IPS-NIHi7 (cell line): ENCODE measurements at regions not wholly inside any gene's neighbourhood (a gene's known extent, or its start where the extent isn't known, plus 50 kb on each side); places are given as distances from the start of the nearest gene placed in this dataset.

Experiments
- DNase-seq: peaks from one replicate; pipeline ENCODE4 v3.0.0; 2012; ENCODE audit warnings: mixed read lengths; ENCODE audit errors: extremely low spot score

- no peak for DNase-seq
These were observed 1222.7 kb upstream of the CITED2 start for GRCh38 chr6:140597181-140597580.

DNA sequence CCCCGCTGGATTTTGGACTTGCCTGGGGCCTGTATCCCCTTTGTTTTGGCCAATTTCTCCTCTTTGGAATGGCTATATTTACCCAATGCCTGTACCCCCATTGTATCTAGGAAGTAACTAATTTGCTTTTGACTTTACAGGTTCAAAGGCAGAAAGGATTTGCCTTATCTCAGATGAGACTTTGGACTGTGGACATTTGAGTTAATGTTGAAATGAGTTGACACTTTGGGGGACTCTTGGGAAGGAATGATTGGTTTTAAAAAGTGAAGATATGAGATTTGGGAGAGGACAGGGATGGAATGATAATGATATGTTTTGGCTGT is 1220.3 kb upstream of the CITED2 start:
- no peak for DNase-seq

- DNase-seq, result no peak
These were observed 1218.4 kb upstream of the CITED2 start for GRCh38 chr6:140592877-140593276.

DNA sequence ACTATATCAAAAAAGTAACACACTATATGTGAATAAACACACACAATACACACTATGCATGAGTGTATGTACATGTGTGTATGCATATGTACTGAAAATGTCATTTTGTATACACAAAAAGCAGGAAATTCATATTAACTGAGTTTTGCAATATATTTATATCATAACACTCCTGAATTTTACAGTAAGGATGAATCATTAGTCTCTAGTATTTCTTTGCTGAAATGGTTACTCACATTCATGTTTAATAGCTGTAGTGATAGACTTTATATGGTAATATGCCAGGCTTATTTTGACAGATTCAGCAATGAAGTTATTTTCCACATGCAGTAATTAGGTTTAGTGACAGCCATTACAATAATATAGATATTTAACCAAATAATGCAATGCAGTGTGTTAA is 1216.2 kb upstream of the CITED2 start:
- no peak for DNase-seq

DNA sequence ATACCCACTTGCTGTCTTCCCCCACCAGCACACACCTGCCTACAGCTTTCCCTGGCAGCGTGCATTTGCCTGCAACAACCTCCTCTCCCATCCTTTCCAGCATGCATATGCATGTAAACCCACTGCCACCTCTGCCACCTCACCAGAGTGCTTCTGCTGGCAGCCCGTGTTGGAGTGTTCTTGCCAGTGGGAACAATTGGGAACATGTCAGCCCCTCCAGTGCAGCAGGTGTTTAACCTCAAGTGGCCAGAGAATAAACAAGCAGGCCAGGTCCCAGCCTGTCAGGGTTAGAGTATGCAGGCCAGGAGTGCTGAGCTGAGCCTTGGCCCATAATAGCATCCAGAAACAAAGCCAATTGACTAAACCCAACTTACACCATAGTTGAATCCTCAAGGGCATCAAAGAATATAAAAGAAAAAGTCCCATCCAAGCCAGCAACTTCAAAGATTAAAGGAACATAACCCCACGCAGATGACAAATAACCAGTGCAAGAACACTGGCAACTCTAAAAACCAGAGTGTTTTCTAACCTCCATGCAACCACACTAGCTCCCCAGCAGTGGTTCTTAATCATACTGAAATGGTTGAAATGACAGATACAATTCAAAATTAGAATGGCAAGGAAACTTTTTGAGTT is 1212.1 kb upstream of the CITED2 start:
- no peak for DNase-seq

GRCh38 chr6:140581601-140582000 is 1207.2 kb upstream of the CITED2 start:
- no peak for DNase-seq

DNA sequence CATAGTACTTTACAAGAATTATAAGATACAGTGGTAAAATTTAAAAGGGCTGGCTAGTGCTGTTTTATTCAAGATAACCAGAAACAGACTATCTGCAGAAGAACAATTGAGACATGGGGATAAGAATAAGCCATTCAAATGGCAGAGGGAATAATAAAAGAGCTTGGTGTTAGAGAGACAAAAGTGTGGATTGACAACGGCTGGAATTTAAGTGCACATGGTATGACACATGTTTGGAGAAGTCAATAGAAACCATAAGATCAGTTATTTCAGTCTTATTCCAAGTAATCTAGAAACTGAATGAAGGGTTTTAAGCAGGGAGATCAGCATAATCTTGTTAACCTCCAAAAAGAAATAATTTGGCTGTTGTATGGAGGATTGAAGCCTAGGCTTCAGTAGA is 1205.5 kb upstream of the CITED2 start:
- no peak for DNase-seq

GRCh38 chr6:140576004-140576555 is 1201.6 kb upstream of the CITED2 start:
- no peak for DNase-seq

DNA sequence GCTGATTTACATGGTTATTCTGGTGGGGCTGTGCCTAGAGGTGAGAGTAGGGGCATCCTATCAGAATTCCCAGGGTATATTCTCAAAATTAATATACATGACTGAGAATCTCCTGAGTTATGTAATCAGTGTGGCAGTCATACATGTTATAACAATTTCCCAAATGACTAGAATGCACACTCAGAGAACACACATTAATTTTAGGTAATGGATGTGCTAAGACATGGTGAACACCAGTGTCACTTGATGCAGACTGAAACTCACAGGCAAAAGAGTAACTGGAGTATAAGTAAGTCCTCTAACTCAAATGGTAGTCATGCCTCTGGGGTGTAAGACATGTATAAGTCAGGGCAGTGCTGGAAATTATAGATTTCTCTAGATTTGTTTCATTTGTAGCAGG is 1198.4 kb upstream of the CITED2 start:
- DNase-seq, result no peak

- no peak for DNase-seq
These were observed 1197.7 kb upstream of the CITED2 start for GRCh38 chr6:140572129-140572528.

- DNase-seq, result no peak
These were observed 1196.7 kb upstream of the CITED2 start for GRCh38 chr6:140571145-140571544.

DNA sequence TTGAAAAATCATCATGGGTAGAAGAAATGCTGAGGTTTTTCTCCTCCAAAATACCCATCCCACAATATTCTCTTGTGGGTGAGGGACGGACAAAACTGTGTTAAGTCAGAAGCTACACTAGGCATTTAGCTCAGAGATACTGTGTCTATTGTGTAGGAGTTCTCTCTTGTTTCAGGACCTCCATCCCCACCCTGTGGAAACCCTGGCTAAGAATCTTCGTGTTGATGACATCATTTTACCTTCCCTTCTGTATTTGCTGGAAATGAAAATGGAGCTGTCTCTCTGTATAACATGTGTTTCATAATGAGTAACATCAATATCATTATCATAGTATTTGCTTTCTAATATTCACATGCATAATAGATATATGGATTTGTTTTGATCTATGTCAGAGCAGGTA is 1193.0 kb upstream of the CITED2 start:
- DNase-seq, result no peak

GRCh38 chr6:140566781-140567277 is 1192.4 kb upstream of the CITED2 start:
- DNase-seq, result no peak

- DNase-seq, result no peak
These were observed 1189.3 kb upstream of the CITED2 start for GRCh38 chr6:140563728-140564127.

- no peak for DNase-seq
These were observed 1187.3 kb upstream of the CITED2 start for GRCh38 chr6:140561701-140562100.

- no peak for DNase-seq
These were observed 1186.2 kb upstream of the CITED2 start for GRCh38 chr6:140560671-140561070.

DNA sequence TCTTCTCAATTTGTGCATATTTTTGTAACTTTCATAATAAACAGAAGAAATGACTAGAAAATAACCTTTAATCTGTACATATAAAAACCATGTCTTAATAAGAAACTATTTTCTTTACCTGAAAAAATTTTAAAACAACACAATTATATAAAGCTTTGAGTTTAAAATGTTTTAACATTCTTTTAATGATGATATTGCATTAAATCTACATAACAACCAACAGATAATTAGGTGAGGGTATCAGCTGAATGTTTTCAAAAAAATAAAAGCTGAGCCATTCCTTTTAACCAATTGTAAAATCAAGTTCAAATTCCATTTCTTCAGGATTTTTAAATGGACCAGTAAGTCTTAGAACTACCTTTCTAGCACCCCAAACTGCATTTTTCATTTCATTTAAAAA is 1185.0 kb upstream of the CITED2 start:
- DNase-seq, result no peak

DNA sequence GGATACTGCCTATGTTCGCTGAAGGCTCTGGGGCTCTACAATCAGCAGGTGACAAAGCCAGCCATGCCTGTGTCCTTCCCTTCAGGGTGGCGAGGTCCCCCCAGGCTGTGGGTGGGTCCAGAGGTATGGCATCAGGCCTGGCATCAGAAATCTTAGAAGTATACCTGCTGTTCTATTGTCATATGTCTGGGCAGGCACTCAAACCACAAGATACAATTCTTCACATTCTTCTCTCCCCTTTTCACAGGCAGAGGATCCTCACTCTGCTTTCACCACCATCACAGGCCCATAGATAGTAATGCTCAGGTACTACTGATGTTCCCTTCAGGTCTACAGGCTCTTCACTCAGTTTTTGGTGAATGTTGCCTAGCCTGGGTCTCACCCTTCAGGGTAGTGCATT is 1180.0 kb upstream of the CITED2 start:
- DNase-seq, result no peak

- no peak for DNase-seq
These were observed 1173.9 kb upstream of the CITED2 start for GRCh38 chr6:140548366-140548765.

DNA sequence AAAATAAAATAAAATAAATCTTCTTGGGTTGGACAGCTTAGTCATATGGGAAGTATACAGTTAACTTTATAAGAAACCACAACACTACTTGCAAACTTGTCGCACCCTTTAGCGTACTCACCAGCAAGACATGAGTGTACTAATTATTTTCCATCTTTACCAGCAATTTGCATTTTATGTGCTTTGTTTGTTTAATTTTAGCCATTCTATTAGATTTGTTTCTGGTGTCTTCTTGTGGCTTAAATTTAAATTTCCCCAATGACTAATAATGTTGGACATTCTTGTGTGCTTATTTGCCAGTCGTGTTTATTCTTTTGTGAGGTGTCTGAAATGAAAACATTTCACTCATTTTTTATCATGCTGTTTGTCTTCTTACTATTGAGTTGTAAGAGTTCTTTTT is 1172.2 kb upstream of the CITED2 start:
- DNase-seq, result no peak

DNA sequence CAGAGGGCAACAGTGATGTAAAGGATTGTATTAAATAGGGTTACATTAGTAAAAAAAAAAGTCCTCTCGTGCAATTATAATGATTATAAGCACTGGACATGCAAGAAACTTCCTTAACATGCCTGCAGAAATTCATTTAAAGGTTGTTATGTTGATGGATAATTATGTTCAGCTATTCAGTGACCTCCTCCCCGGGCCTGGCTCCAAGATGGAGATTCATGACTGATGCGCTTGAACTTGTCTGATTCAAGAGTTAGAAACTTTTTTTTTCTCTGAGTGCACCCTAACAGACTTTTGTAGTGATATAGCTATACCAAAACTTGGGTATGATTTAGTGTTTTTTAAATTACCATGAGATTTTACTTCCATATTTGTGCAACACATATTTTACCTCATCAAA is 1170.0 kb upstream of the CITED2 start:
- DNase-seq, result no peak

- DNase-seq, result no peak
These were observed 1168.4 kb upstream of the CITED2 start for GRCh38 chr6:140542863-140543262.

DNA sequence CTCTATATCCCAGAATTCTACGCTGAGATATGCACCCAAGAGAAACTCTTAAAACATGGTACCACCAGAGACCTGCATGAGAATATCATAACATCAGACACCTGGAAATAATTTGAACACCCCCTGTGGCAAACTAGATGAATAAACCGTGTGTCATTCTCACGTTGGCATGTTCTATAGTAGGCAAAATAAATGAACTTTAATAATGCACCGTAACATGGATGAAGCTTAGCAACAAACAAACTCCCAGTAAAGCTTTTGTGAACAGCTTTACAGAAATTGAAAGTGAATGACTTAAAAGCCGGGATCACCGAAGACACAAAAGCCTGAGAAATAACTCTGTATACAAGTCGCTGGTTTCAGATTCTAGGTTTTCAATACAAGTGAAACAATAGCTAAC is 1166.8 kb upstream of the CITED2 start:
- no peak for DNase-seq

- no peak for DNase-seq
These were observed 1166.3 kb upstream of the CITED2 start for GRCh38 chr6:140540743-140541142.
